ENCODE measurements at regions not wholly inside any gene's neighbourhood (a gene's known extent, or its start where the extent isn't known, plus 50 kb on each side); places are given as distances from the start of the nearest gene placed in this dataset.
"Not testable (repeated sequence)": the region's sequence is repeated elsewhere in the genome, so short reads cannot be mapped to it uniquely, and the experiment has no call there.

GRCh38 chr5:164532235-164532900 is 1026.9 kb downstream of the MAT2B start (continued):
- TF ChIP-seq PATZ1 (CRISPR knock-in tag; IDR thresholded peaks at IDR 0.05; ENCODE audit: borderline replicate concordance) (no peak), ZC3H10 (CRISPR knock-in tag; IDR thresholded peaks at IDR 0.05) (no peak)

- ATAC-seq: not testable (repeated sequence)
Measured at GRCh38 chr5:164533426-164533825, 1028.0 kb downstream of the MAT2B start.

- TF ChIP-seq POU6F1 (CRISPR knock-in tag; IDR thresholded peaks at IDR 0.05; ENCODE audit: borderline replicate concordance, low read depth) (no peak), ZFP3 (CRISPR knock-in tag; IDR thresholded peaks at IDR 0.05) (no peak), CREB5 (CRISPR knock-in tag; IDR thresholded peaks at IDR 0.05; ENCODE audit: low read depth) (no peak)
- no peak for ATAC-seq
Measured at GRCh38 chr5:164540174-164540573, 1034.8 kb downstream of the MAT2B start.

- TF ChIP-seq SNAI2 (CRISPR knock-in tag; IDR thresholded peaks at IDR 0.05) (no peak), ZNF565 (CRISPR knock-in tag; conservative IDR thresholded peaks at IDR 0.05; ENCODE audit: low read depth) (no peak), RARB (CRISPR knock-in tag; IDR thresholded peaks at IDR 0.05) (no peak), GLIS3 (CRISPR knock-in tag; IDR thresholded peaks at IDR 0.05) (no peak), TCF4 (CRISPR knock-in tag; IDR thresholded peaks at IDR 0.05; ENCODE audit: borderline replicate concordance) (no peak), OSR1 (CRISPR knock-in tag; IDR thresholded peaks at IDR 0.05) (no peak), PATZ1 (CRISPR knock-in tag; IDR thresholded peaks at IDR 0.05; ENCODE audit: borderline replicate concordance) (no peak), ARNTL (CRISPR knock-in tag; IDR thresholded peaks at IDR 0.05; ENCODE audit: borderline replicate concordance, low read depth) (no peak), ZNF70 (CRISPR knock-in tag; IDR thresholded peaks at IDR 0.05) (no peak), TSHZ2 (CRISPR knock-in tag; IDR thresholded peaks at IDR 0.05) (no peak), ZC3H10 (CRISPR knock-in tag; IDR thresholded peaks at IDR 0.05) (no peak), PPARA (CRISPR knock-in tag; IDR thresholded peaks at IDR 0.05; ENCODE audit: borderline replicate concordance) (no peak), ZFP30 (CRISPR knock-in tag; IDR thresholded peaks at IDR 0.05) (no peak), ISL1 (CRISPR knock-in tag; IDR thresholded peaks at IDR 0.05) (no peak), BACH2 (CRISPR knock-in tag; IDR thresholded peaks at IDR 0.05; ENCODE audit: borderline replicate concordance) (no peak)
- ATAC-seq: no peak
Measured at GRCh38 chr5:164545507-164545906, 1040.1 kb downstream of the MAT2B start.

All from SK-N-SH treated with all-trans-retinoic acid at 6 μM for 48 hours (cell line).